Calu3 (cell line): ENCODE measurements at regions not wholly inside any gene's neighbourhood (a gene's known extent, or its start where the extent isn't known, plus 50 kb on each side); places are given as distances from the start of the nearest gene placed in this dataset.
"Not testable (repeated sequence)": the region's sequence is repeated elsewhere in the genome, so short reads cannot be mapped to it uniquely, and the experiment has no call there.

ENCODE experiments used
- BruUV-seq: library from RNA; stranded (reverse); fragments of 400-500 nt; replicated peaks from 2 replicates; lab custom pipeline; 2021; lab: Mats Ljungman, UMichigan
- CTCF ChIA-PET: fragments of 300-600 bp; sonication (Branson Sonifier 250); formaldehyde crosslinking; loops from one replicate; lab custom pipeline; 2022; ENCODE audit warnings: antibody characterized with exemption; lab: Charles Lee
- DNase-seq: peaks from one replicate; pipeline ENCODE4 v3.0.0; 2022
- H3K27ac Mint-ChIP-seq: one replicate; pipeline ENCODE4 v1.8.0; 2022; ENCODE audit warnings: mixed read lengths; ENCODE audit not compliant: unreplicated experiment
- H3K27me3 Mint-ChIP-seq: one replicate; pipeline ENCODE4 v1.8.0; 2022; ENCODE audit warnings: mixed read lengths; ENCODE audit not compliant: unreplicated experiment
- H3K36me3 Mint-ChIP-seq: one replicate; pipeline ENCODE4 v1.8.0; 2022; ENCODE audit warnings: mild to moderate bottlenecking, moderate library complexity, mixed read lengths; ENCODE audit not compliant: insufficient read depth, unreplicated experiment
- H3K4me1 Mint-ChIP-seq: one replicate; pipeline ENCODE4 v1.8.0; 2022; ENCODE audit warnings: mild to moderate bottlenecking, low read depth, mixed read lengths; ENCODE audit not compliant: unreplicated experiment
- H3K4me3 Mint-ChIP-seq: one replicate; pipeline ENCODE4 v1.8.0; 2022; ENCODE audit warnings: mild to moderate bottlenecking, low read depth, moderate library complexity, mixed read lengths; ENCODE audit not compliant: unreplicated experiment
- H3K9me3 Mint-ChIP-seq: one replicate; pipeline ENCODE4 v1.8.0; 2022; ENCODE audit warnings: low read depth, mixed read lengths; ENCODE audit not compliant: unreplicated experiment
- intact Hi-C: fragments of 100-400 bp; cut with micrococcal nuclease; formaldehyde crosslinking; loops from one replicate; pipeline ENCODE4 v1.10.0; 2022; ENCODE audit not compliant: unreplicated experiment
- TF ChIP-seq, protein P1 (sequence below): fragments of 200-600 bp; IDR thresholded peaks from one replicate; pipeline ENCODE4 v1.8.0; 2022; ENCODE audit warnings: antibody characterized with exemption; ENCODE audit not compliant: unreplicated experiment

DNA sequence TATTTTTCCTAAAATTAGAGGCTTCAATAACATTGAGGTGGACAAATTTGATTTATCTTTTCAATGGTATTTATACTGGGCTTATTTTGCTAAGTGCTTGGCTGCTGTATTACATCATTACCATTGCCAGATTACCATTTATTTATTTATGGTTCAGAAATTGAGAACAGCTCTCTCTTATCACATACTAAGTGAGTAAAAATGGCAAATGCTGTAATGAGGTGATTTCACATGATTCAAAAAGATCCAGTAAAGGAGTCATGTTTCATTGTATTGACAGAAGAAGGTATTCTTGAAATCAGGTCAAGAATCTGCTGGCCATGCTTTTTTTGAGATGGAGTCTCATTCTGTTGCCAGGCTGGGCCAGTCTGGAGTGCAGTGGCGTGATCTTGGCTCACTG lies 322.6 kb downstream of the KIF20B start:
- H3K36me3 Mint-ChIP-seq: no peaks in the 10 kb centered on the region
- H3K27me3 Mint-ChIP-seq: no peaks in the 10 kb centered on the region
- CTCF ChIA-PET: no interaction called here
- no peaks in the 10 kb centered on the region for H3K9me3 Mint-ChIP-seq
- intact Hi-C loops: no loop called here
- H3K4me1 Mint-ChIP-seq: no peaks in the 10 kb centered on the region
- TF ChIP-seq, protein P1, sequence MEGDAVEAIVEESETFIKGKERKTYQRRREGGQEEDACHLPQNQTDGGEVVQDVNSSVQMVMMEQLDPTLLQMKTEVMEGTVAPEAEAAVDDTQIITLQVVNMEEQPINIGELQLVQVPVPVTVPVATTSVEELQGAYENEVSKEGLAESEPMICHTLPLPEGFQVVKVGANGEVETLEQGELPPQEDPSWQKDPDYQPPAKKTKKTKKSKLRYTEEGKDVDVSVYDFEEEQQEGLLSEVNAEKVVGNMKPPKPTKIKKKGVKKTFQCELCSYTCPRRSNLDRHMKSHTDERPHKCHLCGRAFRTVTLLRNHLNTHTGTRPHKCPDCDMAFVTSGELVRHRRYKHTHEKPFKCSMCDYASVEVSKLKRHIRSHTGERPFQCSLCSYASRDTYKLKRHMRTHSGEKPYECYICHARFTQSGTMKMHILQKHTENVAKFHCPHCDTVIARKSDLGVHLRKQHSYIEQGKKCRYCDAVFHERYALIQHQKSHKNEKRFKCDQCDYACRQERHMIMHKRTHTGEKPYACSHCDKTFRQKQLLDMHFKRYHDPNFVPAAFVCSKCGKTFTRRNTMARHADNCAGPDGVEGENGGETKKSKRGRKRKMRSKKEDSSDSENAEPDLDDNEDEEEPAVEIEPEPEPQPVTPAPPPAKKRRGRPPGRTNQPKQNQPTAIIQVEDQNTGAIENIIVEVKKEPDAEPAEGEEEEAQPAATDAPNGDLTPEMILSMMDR: no peak
- no peak overlapping the region for H3K4me3 Mint-ChIP-seq
- no peak for DNase-seq
- H3K27ac Mint-ChIP-seq: no peak overlapping the region
- no TSS peak for BruUV-seq

DNA sequence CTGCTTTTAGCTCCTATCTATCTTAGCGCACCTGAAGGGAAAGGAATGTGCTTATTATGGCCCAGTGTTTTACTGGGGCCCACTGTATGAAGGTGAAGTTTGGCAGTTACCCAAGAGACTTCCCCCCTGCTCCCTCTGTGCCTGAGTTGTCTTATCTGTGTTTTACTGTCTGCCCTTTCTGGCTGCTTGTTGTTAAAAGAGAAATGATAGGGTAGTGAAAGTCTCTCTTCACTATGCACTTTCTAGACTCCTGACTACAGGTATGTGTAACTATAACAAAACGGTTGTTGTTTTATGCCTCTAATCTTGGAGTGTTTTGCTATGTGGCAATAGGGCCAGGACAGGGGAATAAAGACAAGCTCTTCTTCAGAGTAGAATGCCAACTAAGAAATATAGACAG lies 326.9 kb downstream of the KIF20B start:
- no peaks in the 10 kb centered on the region for H3K4me1 Mint-ChIP-seq
- DNase-seq: no peak
- H3K27me3 Mint-ChIP-seq: no peaks in the 10 kb centered on the region
- H3K27ac Mint-ChIP-seq: no peak overlapping the region
- no peaks in the 10 kb centered on the region for H3K9me3 Mint-ChIP-seq
- H3K36me3 Mint-ChIP-seq: no peaks in the 10 kb centered on the region
- no TSS peak for BruUV-seq
- intact Hi-C loops: no loop called here
- TF ChIP-seq, protein P1: no peak
- H3K4me3 Mint-ChIP-seq: no peak overlapping the region
- CTCF ChIA-PET: no interaction called here

DNA sequence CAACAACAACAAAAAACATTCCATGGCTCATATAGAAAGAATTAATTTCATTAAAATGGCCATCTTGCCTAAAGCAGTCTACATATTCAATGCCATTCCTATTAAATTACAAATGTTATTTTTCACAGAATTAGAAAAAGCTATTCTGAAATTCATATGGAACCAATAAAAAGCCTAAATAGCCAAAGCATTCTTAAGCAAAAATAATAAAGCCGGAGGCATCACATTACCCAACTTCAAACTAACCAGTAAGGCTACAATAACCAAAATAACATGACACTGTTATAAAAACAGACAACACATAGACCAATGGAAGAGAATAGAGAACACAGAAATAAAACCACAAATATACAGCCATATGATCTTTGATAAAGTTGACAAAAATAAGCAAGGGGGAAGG lies 330.4 kb downstream of the KIF20B start:
- Mint-ChIP-seq H3K4me3 (no peak overlapping the region), H3K36me3 (no peaks in the 10 kb centered on the region), H3K4me1 (no peaks in the 10 kb centered on the region), H3K27ac (no peak overlapping the region), H3K27me3 (no peaks in the 10 kb centered on the region), H3K9me3 (no peaks in the 10 kb centered on the region)
- CTCF ChIA-PET: no interaction called here
- BruUV-seq: no TSS peak
- intact Hi-C loops: no loop called here
- no peak for DNase-seq
- TF ChIP-seq, protein P1: no peak

DNA sequence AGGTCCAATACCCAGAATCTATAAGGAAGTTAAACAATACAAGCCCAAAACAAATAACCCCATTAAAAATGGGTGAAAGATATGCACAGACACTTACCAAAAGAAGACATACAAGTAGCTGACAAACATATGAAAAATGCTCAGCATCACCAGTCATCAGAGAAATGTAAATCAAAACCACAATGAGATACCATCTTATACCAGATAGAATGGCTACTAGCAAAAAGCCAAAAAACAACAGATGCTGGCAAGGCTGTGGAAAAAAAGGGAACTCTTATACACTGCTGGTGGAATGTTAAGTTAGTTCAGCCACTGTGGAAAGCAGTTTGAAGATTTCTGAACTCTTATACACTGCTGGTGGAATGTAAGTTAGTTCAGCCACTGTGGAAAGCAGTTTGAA lies 331.1 kb downstream of the KIF20B start:
- intact Hi-C loops: no loop called here
- Mint-ChIP-seq H3K4me1 (no peaks in the 10 kb centered on the region), H3K36me3 (no peaks in the 10 kb centered on the region), H3K27me3 (no peaks in the 10 kb centered on the region), H3K9me3 (no peaks in the 10 kb centered on the region), H3K27ac (no peak overlapping the region), H3K4me3 (no peak overlapping the region)
- TF ChIP-seq, protein P1: no peak
- CTCF ChIA-PET: no interaction called here
- BruUV-seq: no TSS peak
- no peak for DNase-seq

DNA sequence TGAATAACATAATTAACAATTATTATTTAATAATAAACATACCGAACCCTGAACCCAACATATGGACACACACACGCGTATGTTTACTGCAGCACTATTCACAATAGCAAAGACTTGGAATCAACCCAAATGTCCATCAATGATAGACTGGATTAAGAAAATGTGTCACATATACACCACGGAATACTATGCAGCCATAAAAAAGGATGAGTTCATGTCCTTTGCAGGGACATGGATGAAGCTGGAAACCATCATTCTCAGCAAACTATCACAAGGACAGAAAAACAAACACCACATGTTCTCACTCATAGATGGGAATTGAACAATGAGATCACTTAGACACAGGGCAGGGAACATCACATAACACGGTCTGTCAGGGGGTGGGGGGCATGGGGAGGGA lies 333.5 kb downstream of the KIF20B start:
- intact Hi-C loops, H3K36me3 Mint-ChIP-seq, H3K27me3 Mint-ChIP-seq, H3K4me1 Mint-ChIP-seq, DNase-seq, BruUV-seq, CTCF ChIA-PET, H3K9me3 Mint-ChIP-seq, H3K27ac Mint-ChIP-seq, H3K4me3 Mint-ChIP-seq: not testable (repeated sequence)
